Fibroblast of the aortic adventitia (primary cell): ENCODE measurements at regions not wholly inside any gene's neighbourhood (a gene's known extent, or its start where the extent isn't known, plus 50 kb on each side); places are given as distances from the start of the nearest gene placed in this dataset.

ENCODE experiments used
- DNase-seq: peaks from one replicate; pipeline ENCODE4 v3.0.0-alpha.2; 2010; ENCODE audit warnings: low read depth
- H3K4me3 ChIP-seq: 2 replicates; pipeline ENCODE4 v1.5.1; 2011; ENCODE audit warnings: low read depth, mild to moderate bottlenecking, control low read depth, low read length, moderate library complexity
- TF ChIP-seq, protein P1 (sequence below): IDR thresholded peaks from 2 replicates; pipeline ENCODE4 v1.5.1; 2011; ENCODE audit warnings: mild to moderate bottlenecking, low read length, control low read depth, inconsistent platforms; ENCODE audit not compliant: insufficient read depth

DNA sequence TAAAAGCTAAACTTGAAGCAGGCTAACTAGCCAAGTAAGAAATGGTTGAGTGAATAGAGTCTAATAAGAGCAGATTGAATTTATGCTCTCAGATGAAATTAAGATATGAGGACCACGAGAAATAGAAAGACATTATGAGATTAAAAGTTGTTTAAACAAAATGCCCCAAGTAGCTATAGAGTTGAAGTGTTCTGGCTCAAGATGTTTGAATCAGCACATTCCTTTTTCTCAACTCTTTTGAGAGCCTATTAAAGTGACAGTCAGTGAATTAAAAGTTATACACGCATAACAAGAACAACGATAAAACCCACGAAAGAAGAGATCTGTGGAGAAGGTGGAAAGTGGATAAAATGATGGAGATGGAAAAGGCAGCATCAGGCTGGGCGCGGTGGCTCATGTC, 322.2 kb upstream of the ANKRD30A start:
- TF ChIP-seq, protein P1, sequence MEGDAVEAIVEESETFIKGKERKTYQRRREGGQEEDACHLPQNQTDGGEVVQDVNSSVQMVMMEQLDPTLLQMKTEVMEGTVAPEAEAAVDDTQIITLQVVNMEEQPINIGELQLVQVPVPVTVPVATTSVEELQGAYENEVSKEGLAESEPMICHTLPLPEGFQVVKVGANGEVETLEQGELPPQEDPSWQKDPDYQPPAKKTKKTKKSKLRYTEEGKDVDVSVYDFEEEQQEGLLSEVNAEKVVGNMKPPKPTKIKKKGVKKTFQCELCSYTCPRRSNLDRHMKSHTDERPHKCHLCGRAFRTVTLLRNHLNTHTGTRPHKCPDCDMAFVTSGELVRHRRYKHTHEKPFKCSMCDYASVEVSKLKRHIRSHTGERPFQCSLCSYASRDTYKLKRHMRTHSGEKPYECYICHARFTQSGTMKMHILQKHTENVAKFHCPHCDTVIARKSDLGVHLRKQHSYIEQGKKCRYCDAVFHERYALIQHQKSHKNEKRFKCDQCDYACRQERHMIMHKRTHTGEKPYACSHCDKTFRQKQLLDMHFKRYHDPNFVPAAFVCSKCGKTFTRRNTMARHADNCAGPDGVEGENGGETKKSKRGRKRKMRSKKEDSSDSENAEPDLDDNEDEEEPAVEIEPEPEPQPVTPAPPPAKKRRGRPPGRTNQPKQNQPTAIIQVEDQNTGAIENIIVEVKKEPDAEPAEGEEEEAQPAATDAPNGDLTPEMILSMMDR: no peak
- no peak overlapping the region for H3K4me3 ChIP-seq
- DNase-seq: no peak

DNA sequence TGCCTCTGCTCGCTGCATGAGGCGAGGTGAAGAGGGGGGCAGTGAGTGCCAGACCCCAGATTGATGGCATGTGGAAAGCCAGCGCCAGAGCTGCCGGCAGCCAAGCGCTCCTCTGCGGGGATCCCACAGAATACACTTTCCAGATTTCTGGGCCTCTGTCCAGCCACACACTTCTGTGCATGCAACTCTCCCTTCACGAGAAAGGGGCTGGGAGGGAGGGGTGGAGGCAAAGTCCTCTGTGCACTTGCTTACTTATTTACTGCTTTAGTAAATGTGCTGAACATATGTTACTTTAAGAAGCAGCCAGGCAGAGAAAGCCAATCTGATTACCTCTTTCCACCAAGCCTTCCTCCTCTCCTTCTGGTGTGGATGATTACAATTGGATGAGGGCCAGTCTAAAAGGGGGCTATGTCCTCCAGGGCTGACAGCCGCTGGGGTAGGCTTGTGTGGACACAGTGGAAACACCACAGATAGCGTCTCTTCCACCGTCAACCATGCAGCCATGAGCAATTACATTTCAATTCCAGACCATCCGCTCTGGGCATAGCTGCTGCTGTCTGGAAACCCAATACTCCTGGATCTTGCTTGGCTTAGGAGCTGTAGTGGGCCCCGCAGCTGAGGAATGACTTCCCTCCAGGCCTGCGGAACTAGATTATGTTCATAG, 322.8 kb upstream of the ANKRD30A start:
- no peak overlapping the region for H3K4me3 ChIP-seq
- TF ChIP-seq, protein P1: no peak
- DNase-seq: peak; percentile 60

DNA sequence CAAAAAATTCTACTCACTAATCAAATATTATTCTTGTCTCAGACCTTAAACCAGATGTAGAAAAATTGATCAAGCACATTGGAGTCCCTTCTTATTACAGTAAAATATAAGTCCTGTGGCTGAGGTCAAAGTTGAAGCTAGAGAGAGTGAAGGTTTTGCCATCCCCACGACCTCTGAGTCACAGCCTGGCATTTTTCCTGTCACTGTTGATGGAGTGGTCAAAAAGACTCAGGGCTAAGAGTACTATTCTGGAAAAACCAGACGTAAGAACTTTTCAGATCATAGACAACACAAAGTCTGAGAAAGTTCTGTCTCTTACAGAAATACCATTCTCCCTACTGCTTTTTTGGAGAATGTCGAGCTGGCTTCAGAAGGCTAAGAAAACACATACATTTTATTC, 323.7 kb upstream of the ANKRD30A start:
- no peak for DNase-seq
- H3K4me3 ChIP-seq: no peak overlapping the region
- TF ChIP-seq, protein P1: no peak

DNA sequence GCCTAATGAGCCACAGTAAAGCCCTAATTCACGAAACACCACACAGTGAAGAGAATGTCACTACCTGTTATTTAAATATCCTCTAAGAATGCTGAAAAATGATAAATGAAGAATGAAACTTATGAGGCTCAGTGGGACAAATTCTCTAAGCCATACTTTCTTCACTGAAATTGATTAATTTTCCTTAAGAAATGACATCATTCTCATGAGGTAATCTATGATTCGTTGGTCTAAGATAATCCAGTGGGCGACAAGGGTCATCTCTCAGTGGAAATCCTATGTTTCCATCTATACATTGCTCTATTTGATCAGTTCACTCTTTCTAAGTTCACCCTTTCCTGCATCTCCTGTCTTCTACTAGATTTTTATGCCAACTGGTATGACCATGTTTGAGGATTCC, 330.4 kb upstream of the ANKRD30A start:
- H3K4me3 ChIP-seq: no peak overlapping the region
- TF ChIP-seq, protein P1: no peak
- DNase-seq: no peak

DNA sequence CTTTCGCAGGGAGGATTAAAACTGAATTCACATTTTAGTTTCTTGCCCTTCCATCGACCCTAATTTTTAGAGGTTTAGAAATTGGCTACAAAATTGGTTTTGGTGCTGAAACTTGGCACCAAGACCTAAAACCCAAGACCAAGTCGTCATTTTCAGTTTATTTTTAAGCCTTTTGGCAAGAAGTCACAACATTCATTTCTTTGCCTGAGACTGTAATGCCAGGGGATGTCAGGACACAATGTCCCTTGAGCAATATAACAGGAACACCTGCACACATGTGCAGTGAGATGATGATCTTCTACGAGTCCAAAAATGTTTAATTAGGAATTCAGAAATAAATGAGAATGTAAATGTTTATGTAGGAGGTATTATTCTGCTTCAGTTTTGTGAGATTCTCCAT, 335.4 kb upstream of the ANKRD30A start:
- DNase-seq: peak; percentile 18
- H3K4me3 ChIP-seq: no peak overlapping the region
- TF ChIP-seq, protein P1: no peak

DNA sequence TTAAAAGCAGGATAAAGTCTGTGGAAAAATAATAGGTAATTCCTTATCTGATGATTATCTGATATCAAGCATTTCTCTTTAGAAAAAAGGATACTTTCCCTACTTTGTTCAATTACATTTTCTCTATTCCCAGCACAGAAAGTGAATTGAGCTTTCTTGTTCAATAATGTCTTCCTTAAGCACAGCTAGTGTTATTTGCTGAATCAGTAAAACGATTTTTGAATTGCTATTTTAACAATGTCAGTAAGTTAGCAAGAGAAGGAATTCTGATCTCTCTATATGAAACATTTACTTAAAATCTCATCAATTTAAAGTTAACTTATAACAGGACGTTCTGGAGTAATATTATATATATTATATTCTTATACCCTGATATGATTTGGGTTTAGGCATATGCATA, 337.2 kb upstream of the ANKRD30A start:
- TF ChIP-seq, protein P1: no peak
- DNase-seq: no peak
- H3K4me3 ChIP-seq: no peak overlapping the region

DNA sequence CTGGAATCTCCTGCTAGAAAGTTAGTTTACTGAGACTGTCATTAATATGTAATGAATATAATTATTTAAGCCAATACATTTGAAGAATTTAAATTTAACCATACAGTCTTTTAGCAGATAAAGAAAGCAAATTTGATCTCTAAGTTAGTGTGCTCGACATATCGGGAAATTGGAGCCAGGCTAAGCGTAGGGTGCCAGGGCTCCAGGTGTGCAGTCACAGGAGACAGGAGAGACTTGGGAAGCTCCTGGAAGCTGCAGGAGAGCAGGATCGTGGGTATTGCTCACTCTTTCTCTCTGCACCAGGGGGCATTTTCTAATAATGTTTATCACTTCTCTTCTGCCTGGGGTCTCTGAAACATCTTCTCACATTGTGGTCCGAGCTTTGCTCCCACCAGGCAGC, 342.0 kb upstream of the ANKRD30A start:
- TF ChIP-seq, protein P1: no peak
- DNase-seq: no peak
- no peak overlapping the region for H3K4me3 ChIP-seq
